ENCODE measurements at regions not wholly inside any gene's neighbourhood (a gene's known extent, or its start where the extent isn't known, plus 50 kb on each side); places are given as distances from the start of the nearest gene placed in this dataset.
"Not testable (repeated sequence)": the region's sequence is repeated elsewhere in the genome, so short reads cannot be mapped to it uniquely, and the experiment has no call there.

DNA sequence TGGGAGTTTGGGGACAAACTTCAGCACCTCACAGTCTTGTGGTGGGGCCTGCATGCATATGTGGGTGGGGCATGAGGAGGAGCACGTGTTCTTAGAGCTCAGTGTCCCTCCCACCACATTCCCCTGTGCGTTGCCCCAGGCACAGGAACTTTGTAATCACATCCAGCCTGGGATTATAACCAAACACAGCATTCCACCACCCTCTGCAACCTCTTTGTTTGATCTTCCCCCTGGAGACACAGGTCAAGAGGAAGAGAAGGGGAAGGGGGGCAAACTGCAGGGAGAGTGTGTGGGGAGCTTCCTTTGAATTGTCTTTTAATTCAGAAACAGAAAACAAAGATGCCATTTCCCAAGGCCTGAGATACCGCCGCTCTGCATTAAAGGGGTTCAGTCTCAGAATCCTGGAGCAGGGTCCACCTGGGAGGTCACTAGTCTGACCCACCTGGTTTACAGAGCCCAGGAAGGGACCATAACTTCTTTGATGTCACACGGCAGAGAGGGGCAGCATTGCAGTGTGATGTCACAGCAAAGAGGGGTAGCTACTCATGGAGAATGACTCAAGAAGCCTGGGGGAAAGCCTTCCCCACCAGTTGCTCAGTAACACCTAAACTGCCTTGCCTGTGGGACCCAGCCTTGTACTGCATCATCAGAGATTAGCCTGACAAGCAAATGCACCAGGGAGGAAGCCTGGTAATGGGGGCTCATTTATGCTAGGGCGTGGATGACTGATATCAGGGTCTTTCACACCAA, 106.3 kb upstream of the RNU6-1 start:
- Mint-ChIP-seq H3K27ac (no peak overlapping the region), H3K36me3 (ENCODE audit: low read depth) (no peaks in the 10 kb centered on the region), H3K4me3 (no peak overlapping the region), H3K4me1 (ENCODE audit: low read depth) (peaks cover 10% of the 10 kb centered on the region), H3K9me3 (peaks cover 4% of the 10 kb centered on the region), H3K27me3 (no peaks in the 10 kb centered on the region)
- no peak for DNase-seq

- no peak overlapping the region for H3K4me3 Mint-ChIP-seq
- H3K27me3 Mint-ChIP-seq: no peaks in the 10 kb centered on the region
- no peak overlapping the region for H3K27ac Mint-ChIP-seq
- H3K9me3 Mint-ChIP-seq: peaks cover 4% of the 10 kb centered on the region
- H3K36me3 Mint-ChIP-seq (ENCODE audit: low read depth): no peaks in the 10 kb centered on the region
- no peak for DNase-seq
- H3K4me1 Mint-ChIP-seq (ENCODE audit: low read depth): peaks cover 10% of the 10 kb centered on the region
Observed at GRCh38 chr15:67946701-67947100, 106.9 kb upstream of the RNU6-1 start.

GRCh38 chr15:67947254-67948039, 106.7 kb upstream of the PIAS1 start:
- H3K36me3 Mint-ChIP-seq (ENCODE audit: low read depth): no peaks in the 10 kb centered on the region
- H3K4me1 Mint-ChIP-seq (ENCODE audit: low read depth): peaks cover 10% of the 10 kb centered on the region
- no peaks in the 10 kb centered on the region for H3K27me3 Mint-ChIP-seq

GRCh38 chr15:67948215-67948614, 105.9 kb upstream of the PIAS1 start:
- H3K27ac Mint-ChIP-seq: no peak overlapping the region

More at GRCh38 chr15:67947254-67948039, 106.7 kb upstream of the PIAS1 start:
- Mint-ChIP-seq H3K9me3 (peaks cover 4% of the 10 kb centered on the region), H3K27ac (no peak overlapping the region), H3K4me3 (no peak overlapping the region)
- no peak for DNase-seq

DNA sequence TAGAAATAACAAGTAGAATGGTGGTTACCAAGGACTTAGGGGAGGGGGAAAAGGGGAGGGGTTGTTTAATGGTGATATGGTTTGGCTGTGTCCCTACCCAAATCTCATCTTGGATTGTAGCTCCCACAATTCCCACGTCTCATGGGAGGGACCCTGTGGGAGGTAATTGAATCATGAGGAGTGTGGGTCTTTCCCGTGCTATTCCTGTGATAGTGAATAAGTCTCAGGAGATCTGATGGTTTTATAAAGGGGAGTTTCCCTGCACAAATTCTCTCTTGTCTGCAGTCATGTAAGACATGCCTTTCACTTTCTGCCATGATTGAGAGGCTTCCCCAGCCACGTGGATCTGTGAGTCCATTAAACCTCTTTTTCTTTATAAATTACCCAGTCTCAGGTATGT, 102.9 kb upstream of the PIAS1 start:
- H3K4me1 Mint-ChIP-seq (ENCODE audit: low read depth); H3K27ac Mint-ChIP-seq; H3K4me3 Mint-ChIP-seq; DNase-seq; H3K9me3 Mint-ChIP-seq; H3K36me3 Mint-ChIP-seq (ENCODE audit: low read depth); H3K27me3 Mint-ChIP-seq: not testable (repeated sequence)

More at GRCh38 chr15:67948215-67948614, 105.9 kb upstream of the PIAS1 start:
- Mint-ChIP-seq H3K36me3 (ENCODE audit: low read depth) (no peaks in the 10 kb centered on the region), H3K4me1 (ENCODE audit: low read depth) (peaks cover 10% of the 10 kb centered on the region), H3K4me3 (no peak overlapping the region), H3K9me3 (peaks cover 4% of the 10 kb centered on the region), H3K27me3 (no peaks in the 10 kb centered on the region)
- DNase-seq: no peak

DNA sequence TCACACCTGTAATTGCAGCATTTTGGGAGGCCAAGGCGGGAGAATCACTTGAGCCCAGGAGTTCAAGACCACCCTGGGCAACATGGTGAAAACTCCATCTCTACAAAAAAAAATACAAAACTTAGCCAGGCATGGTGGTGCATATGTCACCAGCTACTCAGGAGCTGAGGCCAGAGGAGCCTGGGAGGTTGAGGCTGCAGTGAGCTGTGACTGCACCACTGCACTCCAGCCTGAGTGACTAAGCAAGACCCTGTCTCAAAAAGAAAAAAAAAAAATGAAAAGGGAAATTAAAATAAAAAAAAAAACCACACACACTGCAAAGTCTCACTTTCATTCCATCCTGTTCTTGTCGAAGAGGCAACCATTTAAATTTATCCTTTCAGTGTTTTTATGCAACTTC, 100.8 kb upstream of the PIAS1 start:
- Mint-ChIP-seq H3K36me3 (ENCODE audit: low read depth) (no peaks in the 10 kb centered on the region), H3K27me3 (no peaks in the 10 kb centered on the region), H3K9me3 (peaks cover 2% of the 10 kb centered on the region), H3K4me1 (ENCODE audit: low read depth) (no peaks in the 10 kb centered on the region), H3K27ac (no peak overlapping the region), H3K4me3 (no peak overlapping the region)
- DNase-seq: no peak

DNA sequence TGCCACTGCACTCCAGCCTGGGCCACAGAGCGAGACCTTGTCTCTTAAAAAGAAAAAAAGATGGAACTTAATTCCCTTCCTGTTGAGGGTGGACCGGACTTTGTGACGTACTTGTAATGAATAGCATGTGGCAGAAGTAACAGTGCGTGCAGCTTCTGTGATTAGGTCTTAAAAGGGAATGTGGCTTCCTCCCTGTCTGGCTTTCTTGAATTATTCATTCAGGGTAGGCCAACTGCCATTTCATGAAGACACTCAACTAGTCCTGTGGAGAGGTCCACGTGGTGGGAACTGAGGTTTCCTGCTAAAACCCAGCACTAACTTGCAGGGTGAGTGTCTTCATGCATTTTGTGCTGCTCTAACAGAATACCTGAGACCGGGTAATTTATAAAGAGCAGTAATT, 98.9 kb upstream of the PIAS1 start:
- Mint-ChIP-seq H3K4me3 (no peak overlapping the region), H3K9me3 (no peaks in the 10 kb centered on the region), H3K27ac (no peak overlapping the region), H3K27me3 (peaks cover 8% of the 10 kb centered on the region), H3K4me1 (ENCODE audit: low read depth) (no peaks in the 10 kb centered on the region), H3K36me3 (ENCODE audit: low read depth) (no peaks in the 10 kb centered on the region)
- no peak for DNase-seq

DNA sequence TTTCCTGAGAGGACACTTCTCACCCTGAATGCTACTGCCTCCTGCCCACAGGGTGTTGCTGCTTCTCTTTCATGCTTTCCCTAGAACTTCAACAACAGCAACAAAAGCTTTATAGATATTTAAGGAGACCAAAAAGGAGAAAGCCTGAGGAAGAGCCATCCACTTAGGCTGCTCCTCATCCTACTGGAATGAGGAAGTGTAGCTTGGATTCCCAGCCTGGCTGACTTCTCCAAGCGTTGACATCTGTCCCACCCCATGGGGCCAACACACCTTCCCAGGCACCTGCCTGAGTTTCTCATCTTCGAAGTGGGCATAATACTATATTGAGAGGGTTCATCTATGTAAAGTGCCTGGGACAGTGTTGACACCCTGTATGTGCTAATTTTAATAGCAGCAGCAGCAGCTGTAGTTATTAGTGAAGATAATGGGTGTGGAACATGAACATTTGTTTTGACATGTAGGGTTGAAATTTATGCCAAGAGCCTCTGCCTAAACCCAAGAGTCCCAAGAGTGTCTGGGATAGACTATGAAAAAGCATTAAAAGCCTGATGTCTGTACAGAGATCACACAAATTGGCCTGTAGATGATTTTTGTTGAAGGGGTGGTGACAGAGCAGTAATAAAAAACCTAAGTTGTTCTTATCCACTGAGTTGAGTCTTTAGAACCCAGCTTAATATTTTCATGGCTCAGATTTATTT, 96.5 kb upstream of the PIAS1 start:
- Mint-ChIP-seq H3K27ac (no peak overlapping the region), H3K27me3 (peaks cover 8% of the 10 kb centered on the region), H3K4me3 (no peak overlapping the region), H3K36me3 (ENCODE audit: low read depth) (no peaks in the 10 kb centered on the region), H3K9me3 (no peaks in the 10 kb centered on the region), H3K4me1 (ENCODE audit: low read depth) (peaks cover 3% of the 10 kb centered on the region)
- DNase-seq: no peak

GRCh38 chr15:67967871-67968431, 86.2 kb upstream of the PIAS1 start:
- Mint-ChIP-seq H3K9me3 (no peaks in the 10 kb centered on the region), H3K36me3 (ENCODE audit: low read depth) (no peaks in the 10 kb centered on the region), H3K27me3 (peaks cover 46% of the 10 kb centered on the region), H3K4me1 (ENCODE audit: low read depth) (peaks cover 7% of the 10 kb centered on the region), H3K4me3 (peak overlapping the region; percentile 55), H3K27ac (no peak overlapping the region)
- peak; percentile 40 for DNase-seq

DNA sequence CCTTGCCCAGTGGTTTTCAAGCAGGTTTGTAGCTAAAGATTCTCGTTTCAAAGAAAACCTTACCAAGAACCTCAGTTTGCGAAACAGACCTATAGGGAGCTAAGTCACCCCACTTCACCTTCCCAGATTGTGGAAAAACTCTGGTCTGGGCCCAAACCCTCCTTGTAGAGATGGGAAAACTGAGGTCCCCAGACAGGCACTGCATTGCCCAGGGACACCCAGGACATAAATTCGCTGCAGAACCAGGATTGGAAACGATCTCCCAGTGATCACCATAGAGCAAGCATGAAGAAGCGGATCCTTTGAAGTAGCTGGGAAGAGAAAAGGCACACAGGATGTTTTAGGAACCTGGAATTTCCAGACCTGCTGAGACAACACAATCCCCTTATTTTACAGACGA, 85.6 kb upstream of the PIAS1 start:
- Mint-ChIP-seq H3K36me3 (ENCODE audit: low read depth) (no peaks in the 10 kb centered on the region), H3K9me3 (no peaks in the 10 kb centered on the region), H3K27ac (no peak overlapping the region), H3K4me1 (ENCODE audit: low read depth) (peaks cover 7% of the 10 kb centered on the region), H3K27me3 (peaks cover 46% of the 10 kb centered on the region), H3K4me3 (no peak overlapping the region)
- no peak for DNase-seq

DNA sequence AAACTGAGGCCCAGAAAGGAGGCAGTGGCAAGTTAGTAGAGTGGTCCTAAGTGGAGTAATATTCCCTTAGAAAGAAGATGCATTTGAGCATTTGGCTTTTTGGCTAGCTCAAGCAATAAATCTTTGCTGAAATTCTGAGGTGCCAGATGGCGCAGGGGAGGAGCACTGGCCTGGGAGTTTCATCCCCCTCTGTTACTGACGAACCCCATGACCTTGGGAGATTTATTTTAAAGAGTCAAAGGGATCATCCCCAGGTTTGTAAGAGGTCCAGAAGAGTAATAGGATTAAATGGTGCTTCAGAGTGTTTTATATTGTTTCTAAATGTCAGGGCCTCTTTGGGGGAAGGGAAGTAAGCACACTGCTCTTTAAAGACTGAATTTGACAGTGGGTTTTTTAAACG, 85.1 kb upstream of the PIAS1 start:
- H3K27me3 Mint-ChIP-seq: peaks cover 46% of the 10 kb centered on the region
- DNase-seq: no peak
- H3K4me3 Mint-ChIP-seq: no peak overlapping the region
- peaks cover 7% of the 10 kb centered on the region for H3K4me1 Mint-ChIP-seq (ENCODE audit: low read depth)
- no peak overlapping the region for H3K27ac Mint-ChIP-seq
- no peaks in the 10 kb centered on the region for H3K36me3 Mint-ChIP-seq (ENCODE audit: low read depth)
- H3K9me3 Mint-ChIP-seq: no peaks in the 10 kb centered on the region

- peaks cover 7% of the 10 kb centered on the region for H3K4me1 Mint-ChIP-seq (ENCODE audit: low read depth)
- H3K4me3 Mint-ChIP-seq: no peak overlapping the region
- DNase-seq: no peak
- H3K27me3 Mint-ChIP-seq: peaks cover 46% of the 10 kb centered on the region
- H3K27ac Mint-ChIP-seq: no peak overlapping the region
- H3K9me3 Mint-ChIP-seq: no peaks in the 10 kb centered on the region
- no peaks in the 10 kb centered on the region for H3K36me3 Mint-ChIP-seq (ENCODE audit: low read depth)
Observed at GRCh38 chr15:67969892-67970291, 84.2 kb upstream of the PIAS1 start.

DNA sequence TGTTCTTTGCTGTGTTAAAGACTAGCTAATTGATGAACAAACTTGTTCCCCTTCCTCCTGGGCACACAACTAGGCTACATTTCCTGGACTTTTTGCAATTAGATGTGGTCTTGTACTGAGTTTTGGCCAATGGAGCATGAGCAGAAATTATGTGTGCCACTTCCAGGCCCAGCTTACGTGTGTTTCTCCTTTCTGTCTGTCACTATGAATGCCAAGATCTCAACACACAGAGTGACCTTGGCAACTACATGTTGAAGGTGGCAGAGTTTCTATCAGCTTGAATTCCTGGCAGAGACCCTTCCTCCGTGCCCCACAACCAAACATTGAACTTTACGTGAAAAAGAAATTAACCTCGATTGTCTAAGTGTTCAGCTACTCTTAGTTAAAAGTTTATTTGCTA, 81.7 kb upstream of the PIAS1 start:
- no peak for DNase-seq
- H3K9me3 Mint-ChIP-seq: no peaks in the 10 kb centered on the region
- H3K27ac Mint-ChIP-seq: no peak overlapping the region
- peaks cover 36% of the 10 kb centered on the region for H3K27me3 Mint-ChIP-seq
- no peaks in the 10 kb centered on the region for H3K36me3 Mint-ChIP-seq (ENCODE audit: low read depth)
- peaks cover 7% of the 10 kb centered on the region for H3K4me1 Mint-ChIP-seq (ENCODE audit: low read depth)
- H3K4me3 Mint-ChIP-seq: no peak overlapping the region

DNA sequence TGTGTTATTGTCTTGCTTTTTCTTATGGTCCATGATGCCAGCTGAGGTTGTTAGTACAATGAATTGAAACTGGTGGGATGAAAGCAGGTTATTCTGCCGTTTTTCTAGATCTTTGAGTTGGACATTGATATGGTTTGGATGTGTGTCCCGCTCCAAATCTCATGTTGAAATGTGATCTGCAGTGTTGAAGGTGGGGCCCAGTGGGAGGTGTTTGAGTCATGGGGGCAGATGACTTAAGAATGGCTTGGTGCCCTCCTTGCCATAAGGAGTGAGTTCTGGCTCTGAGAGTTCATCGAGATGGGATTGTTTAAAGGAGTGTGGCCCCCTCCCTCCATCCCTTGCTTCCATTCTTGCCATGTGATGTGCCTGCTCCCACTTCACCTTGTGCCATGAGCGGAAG, 80.3 kb upstream of the PIAS1 start:
- Mint-ChIP-seq H3K4me3 (no peak overlapping the region), H3K27ac (no peak overlapping the region), H3K9me3 (no peaks in the 10 kb centered on the region), H3K36me3 (ENCODE audit: low read depth) (no peaks in the 10 kb centered on the region), H3K4me1 (ENCODE audit: low read depth) (no peaks in the 10 kb centered on the region), H3K27me3 (peaks cover 21% of the 10 kb centered on the region)
- DNase-seq: no peak
